ENCODE measurements at regions not wholly inside any gene's neighbourhood (a gene's known extent, or its start where the extent isn't known, plus 50 kb on each side); places are given as distances from the start of the nearest gene placed in this dataset.

DNA sequence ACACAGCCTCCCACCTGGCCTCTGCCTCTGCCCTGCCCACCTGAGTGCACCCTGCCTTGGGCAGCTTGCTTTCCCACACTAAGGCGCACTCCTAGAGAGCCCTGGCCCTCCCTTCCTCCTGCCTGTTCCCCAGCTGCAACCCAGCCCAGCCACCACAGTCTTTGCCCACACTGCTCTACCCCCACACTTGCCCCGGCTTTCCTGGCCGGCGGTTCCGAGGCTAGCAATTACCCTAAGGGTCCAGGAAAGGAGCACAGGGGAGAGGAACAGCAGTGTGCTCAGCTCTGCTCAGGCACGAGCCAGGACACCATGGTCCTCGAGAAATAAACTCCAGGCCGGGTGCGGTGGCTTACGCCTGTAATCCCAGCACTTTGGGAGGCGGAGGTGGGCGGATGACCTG is 237.8 kb upstream of the RAB6C start:
- TF ChIP-seq, protein P1, sequence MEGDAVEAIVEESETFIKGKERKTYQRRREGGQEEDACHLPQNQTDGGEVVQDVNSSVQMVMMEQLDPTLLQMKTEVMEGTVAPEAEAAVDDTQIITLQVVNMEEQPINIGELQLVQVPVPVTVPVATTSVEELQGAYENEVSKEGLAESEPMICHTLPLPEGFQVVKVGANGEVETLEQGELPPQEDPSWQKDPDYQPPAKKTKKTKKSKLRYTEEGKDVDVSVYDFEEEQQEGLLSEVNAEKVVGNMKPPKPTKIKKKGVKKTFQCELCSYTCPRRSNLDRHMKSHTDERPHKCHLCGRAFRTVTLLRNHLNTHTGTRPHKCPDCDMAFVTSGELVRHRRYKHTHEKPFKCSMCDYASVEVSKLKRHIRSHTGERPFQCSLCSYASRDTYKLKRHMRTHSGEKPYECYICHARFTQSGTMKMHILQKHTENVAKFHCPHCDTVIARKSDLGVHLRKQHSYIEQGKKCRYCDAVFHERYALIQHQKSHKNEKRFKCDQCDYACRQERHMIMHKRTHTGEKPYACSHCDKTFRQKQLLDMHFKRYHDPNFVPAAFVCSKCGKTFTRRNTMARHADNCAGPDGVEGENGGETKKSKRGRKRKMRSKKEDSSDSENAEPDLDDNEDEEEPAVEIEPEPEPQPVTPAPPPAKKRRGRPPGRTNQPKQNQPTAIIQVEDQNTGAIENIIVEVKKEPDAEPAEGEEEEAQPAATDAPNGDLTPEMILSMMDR (IDR thresholded peaks at IDR 0.05; ENCODE audit: insufficient read depth, low read depth, low read length, missing control alignments): no peak
- no peak for DNase-seq (ENCODE audit: low read depth)
- H3K4me3 ChIP-seq (ENCODE audit: low read length): no peak overlapping the region

- DNase-seq (ENCODE audit: low read depth): no peak
- TF ChIP-seq, protein P1 (IDR thresholded peaks at IDR 0.05; ENCODE audit: insufficient read depth, low read depth, low read length, missing control alignments): no peak
- no peak overlapping the region for H3K4me3 ChIP-seq (ENCODE audit: low read length)
These were observed 236.9 kb upstream of the RAB6C start for GRCh38 chr2:129742415-129743180.

- DNase-seq (ENCODE audit: low read depth): no peak
- TF ChIP-seq, protein P1 (IDR thresholded peaks at IDR 0.05; ENCODE audit: insufficient read depth, low read depth, low read length, missing control alignments): no peak
These were observed 235.3 kb upstream of the RAB6C start for GRCh38 chr2:129744141-129744540.

GRCh38 chr2:129744649-129745048 is 234.8 kb upstream of the RAB6C start:
- no peak for DNase-seq (ENCODE audit: low read depth)
- TF ChIP-seq, protein P1 (IDR thresholded peaks at IDR 0.05; ENCODE audit: insufficient read depth, low read depth, low read length, missing control alignments): no peak
- H3K4me3 ChIP-seq (ENCODE audit: low read length): no peak overlapping the region

More at GRCh38 chr2:129744141-129744540, 235.3 kb upstream of the RAB6C start:
- H3K4me3 ChIP-seq (ENCODE audit: low read length): no peak overlapping the region

- TF ChIP-seq, protein P1 (IDR thresholded peaks at IDR 0.05; ENCODE audit: insufficient read depth, low read depth, low read length, missing control alignments): no peak
- H3K4me3 ChIP-seq (ENCODE audit: low read length): no peak overlapping the region
- no peak for DNase-seq (ENCODE audit: low read depth)
These were observed 231.9 kb upstream of the RAB6C start for GRCh38 chr2:129747500-129748125.

DNA sequence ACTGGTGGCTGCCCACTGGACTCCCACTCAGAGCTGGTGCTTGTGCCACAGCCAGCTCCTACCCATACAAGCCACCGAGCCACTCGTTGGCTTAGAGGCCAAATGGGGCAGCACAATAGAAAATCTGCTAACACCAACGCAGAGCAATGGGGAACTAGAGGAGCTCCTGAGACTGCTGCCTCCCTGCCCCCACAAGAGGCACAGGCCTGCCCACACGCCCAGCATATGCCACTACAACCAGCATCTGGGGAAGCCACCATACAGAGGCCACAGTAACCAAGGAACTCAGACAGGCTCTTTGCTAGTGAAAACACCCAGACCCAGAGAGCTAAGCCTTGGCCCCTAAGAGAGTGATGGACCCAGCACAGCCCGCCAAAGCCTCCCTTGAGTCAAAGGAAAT is 231.2 kb upstream of the RAB6C start:
- no peak overlapping the region for H3K4me3 ChIP-seq (ENCODE audit: low read length)
- no peak for DNase-seq (ENCODE audit: low read depth)
- TF ChIP-seq, protein P1 (IDR thresholded peaks at IDR 0.05; ENCODE audit: insufficient read depth, low read depth, low read length, missing control alignments): no peak

All from epithelial cell of esophagus (primary cell).